Neuronal stem cell (in vitro differentiated cells): ENCODE measurements at regions not wholly inside any gene's neighbourhood (a gene's known extent, or its start where the extent isn't known, plus 50 kb on each side); places are given as distances from the start of the nearest gene placed in this dataset.
A peak's percentile ranks its signal among the peaks of the same experiment; 100 is the strongest.

ENCODE experiments used
- DNase-seq: peaks from one replicate; pipeline ENCODE4 v3.0.0-alpha.2; 2013; ENCODE audit warnings: low spot score
- H2AFZ ChIP-seq: one replicate; pipeline ENCODE4 v1.6.1; 2013; ENCODE audit warnings: mild to moderate bottlenecking, low read length, inconsistent platforms
- H2AK5ac ChIP-seq: 2 replicates; pipeline ENCODE4 v1.6.1; 2013; ENCODE audit warnings: low read depth, mild to moderate bottlenecking, inconsistent platforms, low read length, moderate library complexity, mixed read lengths
- H2BK120ac ChIP-seq: 2 replicates; pipeline ENCODE4 v1.6.1; 2013; ENCODE audit warnings: low read depth, mild to moderate bottlenecking, inconsistent platforms, low read length, moderate library complexity, mixed read lengths
- H2BK12ac ChIP-seq: one replicate; pipeline ENCODE4 v1.6.1; 2013; ENCODE audit warnings: low read length, inconsistent platforms
- H2BK15ac ChIP-seq: 2 replicates; pipeline ENCODE4 v1.6.1; 2013; ENCODE audit warnings: mild to moderate bottlenecking, low read length, inconsistent platforms, mixed read lengths
- H2BK5ac ChIP-seq: one replicate; pipeline ENCODE4 v1.6.1; 2013; ENCODE audit warnings: inconsistent platforms, mild to moderate bottlenecking, low read length, moderate library complexity
- H3K14ac ChIP-seq: one replicate; pipeline ENCODE4 v1.6.1; 2013; ENCODE audit warnings: low read length, inconsistent platforms
- H3K18ac ChIP-seq: 2 replicates; pipeline ENCODE4 v1.6.1; 2013; ENCODE audit warnings: low read length, inconsistent platforms
- H3K23ac ChIP-seq: 2 replicates; pipeline ENCODE4 v1.6.1; 2013; ENCODE audit warnings: low read depth, mild to moderate bottlenecking, mixed read lengths, low read length, inconsistent platforms; ENCODE audit not compliant: poor library complexity
- H3K27ac ChIP-seq: replicated peaks from 3 replicates; pipeline ENCODE4 v1.5.1; 2013; ENCODE audit warnings: low read length, inconsistent platforms
- H3K27me3 ChIP-seq, 3 experiments: 2 replicates each; pipeline ENCODE4 v1.6.1; 2013; ENCODE audit warnings: low read length in 3 of 3, mild to moderate bottlenecking in 2 of 3, inconsistent platforms in 1 of 3, low read depth in 1 of 3, mixed read lengths in 1 of 3, moderate library complexity in 1 of 3; ENCODE audit not compliant: control insufficient read depth in 3 of 3, insufficient read depth in 3 of 3
- H3K36me3 ChIP-seq, 2 donors: replicated peaks in 1 of 2; 2 replicates each; pipeline ENCODE4 v1.6.1; 2013; ENCODE audit warnings: low read length in 2 of 2; ENCODE audit not compliant: control insufficient read depth in 2 of 2, insufficient read depth in 2 of 2
- H3K4ac ChIP-seq: 2 replicates; pipeline ENCODE4 v1.6.1; 2013; ENCODE audit warnings: inconsistent platforms, mild to moderate bottlenecking, low read length, moderate library complexity
- H3K4me1 ChIP-seq, 2 donors: 1 replicate in 1 of 2; 2 replicates in 1 of 2; pipeline ENCODE4 v1.6.1; 2013; ENCODE audit warnings: low read length in 2 of 2, low read depth in 1 of 2; ENCODE audit not compliant: control insufficient read depth in 2 of 2, insufficient read depth in 1 of 2
- H3K4me2 ChIP-seq: one replicate; pipeline ENCODE4 v1.6.1; 2013; ENCODE audit warnings: mild to moderate bottlenecking, low read length, inconsistent platforms; ENCODE audit not compliant: insufficient read depth, poor library complexity, severe bottlenecking
- H3K4me3 ChIP-seq, 2 donors: 2 replicates each; pipeline ENCODE4 v1.5.1; 2013; ENCODE audit warnings: low read length in 2 of 2, mild to moderate bottlenecking in 2 of 2, inconsistent platforms in 1 of 2, moderate library complexity in 1 of 2
- H3K79me1 ChIP-seq: one replicate; pipeline ENCODE4 v1.6.1; 2013; ENCODE audit warnings: low read depth, mild to moderate bottlenecking, inconsistent platforms, low read length, moderate library complexity
- H3K9ac ChIP-seq: one replicate; pipeline ENCODE4 v1.6.1; 2013; ENCODE audit warnings: mild to moderate bottlenecking, low read depth, low read length, inconsistent platforms; ENCODE audit not compliant: poor library complexity
- H3K9me3 ChIP-seq, 2 donors: replicated peaks in 1 of 2; 2 replicates each; pipeline versions ENCODE3 to v1.6.1; 2013; ENCODE audit warnings: low read length in 2 of 2, mild to moderate bottlenecking in 2 of 2, inconsistent platforms in 1 of 2, low read depth in 1 of 2, mixed read lengths in 1 of 2, moderate library complexity in 1 of 2; ENCODE audit not compliant: control insufficient read depth in 2 of 2, insufficient read depth in 1 of 2
- H4K8ac ChIP-seq: one replicate; pipeline ENCODE4 v1.6.1; 2013; ENCODE audit warnings: low read depth, mild to moderate bottlenecking, inconsistent platforms, low read length, moderate library complexity
- H4K91ac ChIP-seq: one replicate; pipeline ENCODE4 v1.6.1; 2013; ENCODE audit warnings: low read length, low read depth, mild to moderate bottlenecking, inconsistent platforms; ENCODE audit not compliant: poor library complexity
- WGBS, 2 donors: extraction: QIAGEN DNeasy Blood & Tissue Kit; methylation state at CpG; one replicate each; pipeline ENCODE4 v1.1.7; 2013; ENCODE audit warnings: missing lambda C conversion rate in 2 of 2, mixed read lengths in 1 of 2; ENCODE audit not compliant: insufficient read length in 2 of 2, insufficient replicate concordance in 1 of 2; ENCODE audit errors: extremely low coverage in 2 of 2; 5-methylcytosine and 5-hydroxymethylcytosine counted together

DNA sequence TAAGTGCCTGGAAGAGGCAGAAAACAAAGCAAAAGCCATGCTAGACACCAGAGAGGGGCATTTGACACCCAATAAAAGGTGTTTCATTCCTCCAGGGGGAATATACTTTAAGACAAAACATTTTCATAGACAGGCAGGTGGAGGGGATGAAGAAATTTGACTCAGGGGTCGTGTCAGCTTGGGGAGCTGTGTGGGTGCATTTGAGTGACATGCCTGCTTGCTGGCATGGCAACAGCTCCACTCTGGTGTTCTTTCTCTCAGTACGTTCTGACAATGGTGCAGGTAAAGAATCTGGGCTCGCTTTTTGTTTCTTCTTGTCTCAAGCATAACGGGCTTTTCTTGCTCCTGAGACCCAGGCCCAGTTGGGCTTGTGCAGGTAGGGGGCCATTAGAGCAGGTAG, 292.9 kb upstream of the ATP10A start:
- H2AK5ac ChIP-seq, result peak overlapping the region; percentile 52
- H3K4me3 ChIP-seq, result no peak overlapping the region
- no peak for DNase-seq
- WGBS, 2 donors, result no CpG with 5 or more reads among the region's 4 CpGs
- no peak overlapping the region for H2BK15ac ChIP-seq
- H3K36me3 ChIP-seq, result no peaks in the 10 kb centered on the region
- no peak overlapping the region for H2AFZ ChIP-seq
- H3K79me1 ChIP-seq, result no peaks in the 10 kb centered on the region
- H2BK120ac ChIP-seq, result no peak overlapping the region
- H3K18ac ChIP-seq, result no peak overlapping the region
- H3K4me2 ChIP-seq, result no peak overlapping the region
- no peak overlapping the region for H2BK12ac ChIP-seq
- no peak overlapping the region for H4K91ac ChIP-seq
- H3K27me3 ChIP-seq, result no peaks in the 10 kb centered on the region
- H3K9me3 ChIP-seq, result no peaks in the 10 kb centered on the region
- H3K14ac ChIP-seq, result no peak overlapping the region
- no peak overlapping the region for H4K8ac ChIP-seq
- no peak overlapping the region for H2BK5ac ChIP-seq
- H3K4ac ChIP-seq, result no peak overlapping the region
- H3K9ac ChIP-seq, result no peak overlapping the region
- H3K4me1 ChIP-seq, result peaks cover 0 to 10% of the 10 kb centered on the region in 2 donors
- H3K27ac ChIP-seq, result no peak overlapping the region
- H3K23ac ChIP-seq, result no peak overlapping the region

DNA sequence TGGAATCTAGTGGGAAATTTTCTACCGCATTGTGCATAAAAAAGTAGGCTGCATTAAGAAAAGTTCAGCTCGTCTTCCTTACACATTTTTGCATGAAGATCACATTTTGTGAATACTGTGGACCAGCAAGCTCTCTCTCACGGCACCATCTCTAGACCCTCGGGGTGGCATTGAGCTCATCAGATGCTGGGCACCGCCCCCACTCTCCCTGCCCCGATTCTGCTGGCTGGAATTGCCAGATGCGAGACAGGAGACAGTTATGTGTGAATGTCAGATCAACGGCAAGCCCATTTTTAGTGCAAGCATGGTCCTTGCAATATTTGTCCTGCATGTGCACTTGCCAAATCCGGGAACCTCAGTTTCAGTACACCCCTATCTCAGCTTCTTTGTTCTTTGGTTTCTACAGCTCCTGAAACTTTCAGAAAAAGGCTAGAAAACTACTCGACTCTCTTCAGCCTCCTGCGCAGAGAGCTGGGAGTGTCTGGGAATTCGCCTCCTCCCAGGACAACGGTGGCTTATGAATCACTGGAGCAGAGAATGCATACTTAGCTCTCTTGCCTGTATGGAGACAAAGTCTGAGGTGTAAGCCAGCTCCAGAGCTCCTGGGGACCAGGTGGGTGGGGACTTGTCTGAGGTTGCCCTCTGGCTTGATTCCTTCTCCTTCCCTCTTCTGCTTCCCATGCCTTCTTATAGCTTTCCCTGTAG, 285.2 kb upstream of the ATP10A start:
- Histone ChIP-seq H3K36me3 (no peaks in the 10 kb centered on the region), H3K18ac (no peak overlapping the region), H2BK120ac (no peak overlapping the region), H2AFZ (no peak overlapping the region), H3K79me1 (no peaks in the 10 kb centered on the region), H3K14ac (no peak overlapping the region), H2BK12ac (no peak overlapping the region), H3K9ac (no peak overlapping the region), H3K4me2 (no peak overlapping the region), H2AK5ac (no peak overlapping the region), H2BK5ac (no peak overlapping the region), H3K23ac (no peak overlapping the region), H2BK15ac (no peak overlapping the region), H3K27ac (no peak overlapping the region), H3K4me1 (peaks cover 0 to 3% of the 10 kb centered on the region in 2 donors), H4K8ac (no peak overlapping the region), H3K9me3 (no peaks in the 10 kb centered on the region), H3K27me3 (no peaks in the 10 kb centered on the region), H3K4me3 (no peak overlapping the region), H3K4ac (no peak overlapping the region), H4K91ac (no peak overlapping the region)
- no CpG with 5 or more reads among the region's 13 CpGs for WGBS, 2 donors
- DNase-seq, result no peak

DNA sequence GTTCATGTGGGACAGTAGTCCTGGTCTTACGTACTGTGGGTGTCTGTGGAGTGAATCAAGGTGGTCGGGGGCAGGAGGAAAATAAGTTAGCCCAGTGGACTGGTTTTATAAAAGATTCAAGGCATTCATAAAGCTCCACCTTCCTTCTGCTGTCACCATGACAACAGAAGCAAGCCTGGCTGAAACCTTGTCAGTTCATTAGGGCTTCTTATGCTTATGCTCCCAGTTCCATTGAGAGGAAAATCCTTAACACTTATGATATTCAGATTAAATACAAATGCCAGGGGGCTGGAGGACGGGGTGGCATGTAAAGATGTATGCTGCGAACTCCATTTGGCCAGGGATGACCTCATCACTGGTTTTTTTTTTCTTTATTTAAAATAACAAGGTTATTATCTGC, 283.1 kb upstream of the ATP10A start:
- no peaks in the 10 kb centered on the region for H3K79me1 ChIP-seq
- H3K4me3 ChIP-seq, result no peak overlapping the region
- no peaks in the 10 kb centered on the region for H3K9me3 ChIP-seq
- no peak overlapping the region for H3K9ac ChIP-seq
- no peak overlapping the region for H2AFZ ChIP-seq
- no peak overlapping the region for H2BK5ac ChIP-seq
- H4K91ac ChIP-seq, result no peak overlapping the region
- no peak overlapping the region for H3K4me2 ChIP-seq
- no peaks in the 10 kb centered on the region for H3K36me3 ChIP-seq
- H4K8ac ChIP-seq, result no peak overlapping the region
- no peak overlapping the region for H3K27ac ChIP-seq
- no peak overlapping the region for H3K14ac ChIP-seq
- H3K4ac ChIP-seq, result no peak overlapping the region
- H3K27me3 ChIP-seq, result no peaks in the 10 kb centered on the region
- H2AK5ac ChIP-seq, result no peak overlapping the region
- H2BK15ac ChIP-seq, result no peak overlapping the region
- H2BK120ac ChIP-seq, result no peak overlapping the region
- H2BK12ac ChIP-seq, result no peak overlapping the region
- peaks cover 0 to 3% of the 10 kb centered on the region in 2 donors for H3K4me1 ChIP-seq
- no peak overlapping the region for H3K18ac ChIP-seq
- no peak for DNase-seq
- H3K23ac ChIP-seq, result no peak overlapping the region
- WGBS, 2 donors, result no CpG with 5 or more reads among the region's 4 CpGs

DNA sequence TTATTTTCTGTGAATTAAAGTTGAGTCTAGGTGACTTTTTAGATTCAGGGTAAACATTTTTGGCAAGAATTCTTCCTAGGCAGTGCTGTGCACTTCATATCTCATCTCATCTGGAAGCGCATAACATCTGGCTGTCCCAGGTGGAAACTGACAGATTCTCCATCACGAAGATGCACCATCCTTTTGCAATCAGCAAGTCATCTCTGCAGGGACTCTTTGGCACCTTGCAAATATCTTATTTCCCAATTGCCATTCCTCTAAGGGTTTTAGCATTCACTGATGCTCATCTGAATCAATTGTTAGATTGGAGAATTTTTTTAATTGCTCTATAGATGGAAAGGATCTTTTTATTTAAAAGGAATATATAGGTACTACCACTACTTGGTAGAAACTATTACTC, 282.7 kb upstream of the ATP10A start:
- no peak overlapping the region for H2AK5ac ChIP-seq
- H2BK5ac ChIP-seq, result no peak overlapping the region
- H3K79me1 ChIP-seq, result no peaks in the 10 kb centered on the region
- H3K4me3 ChIP-seq, result no peak overlapping the region
- H3K9ac ChIP-seq, result no peak overlapping the region
- no peak overlapping the region for H4K8ac ChIP-seq
- no peaks in the 10 kb centered on the region for H3K27me3 ChIP-seq
- H3K4me1 ChIP-seq, result peaks cover 0 to 3% of the 10 kb centered on the region in 2 donors
- no peak overlapping the region for H3K4me2 ChIP-seq
- DNase-seq, result no peak
- no peak overlapping the region for H2BK120ac ChIP-seq
- no peaks in the 10 kb centered on the region for H3K9me3 ChIP-seq
- no peak overlapping the region for H3K4ac ChIP-seq
- no peak overlapping the region for H3K27ac ChIP-seq
- WGBS, 2 donors, result no CpG with 5 or more reads among the region's 2 CpGs
- no peak overlapping the region for H4K91ac ChIP-seq
- H3K36me3 ChIP-seq, result no peaks in the 10 kb centered on the region
- no peak overlapping the region for H2BK15ac ChIP-seq
- H2AFZ ChIP-seq, result no peak overlapping the region
- no peak overlapping the region for H3K18ac ChIP-seq
- no peak overlapping the region for H3K23ac ChIP-seq
- no peak overlapping the region for H2BK12ac ChIP-seq
- H3K14ac ChIP-seq, result no peak overlapping the region
